WTC11 (cell line): ENCODE measurements at regions not wholly inside any gene's neighbourhood (a gene's known extent, or its start where the extent isn't known, plus 50 kb on each side); places are given as distances from the start of the nearest gene placed in this dataset.

Experiments used
- ATAC-seq: fragments of 200-7000 bp; cut with Tn5 transposase; 2 replicates; pipeline ENCODE4 v1.10.0; 2021; ENCODE audit warnings: mild to moderate bottlenecking, moderate library complexity
- CTCF ChIA-PET: fragments of 300-600 bp; sonication (Branson Sonifier 250); formaldehyde crosslinking; loops from one replicate; lab custom pipeline; 2021; ENCODE audit warnings: antibody characterized with exemption; lab: Charles Lee
- POLR2A ChIA-PET: fragments of 350-600 bp; sonication (Branson Sonifier 250); formaldehyde crosslinking; loops from one replicate; lab custom pipeline; 2021; ENCODE audit warnings: antibody characterized with exemption; lab: Charles Lee
- DNase-seq: peaks from one replicate; pipeline ENCODE4 v3.0.0; 2021; ENCODE audit warnings: low spot score
- H3K27ac Mint-ChIP-seq: 2 replicates; pipeline ENCODE4 v1.8.0; 2021; ENCODE audit warnings: mixed read lengths
- H3K27me3 Mint-ChIP-seq: 2 replicates; pipeline ENCODE4 v1.8.0; 2021; ENCODE audit warnings: low read depth, mild to moderate bottlenecking, moderate library complexity, mixed read lengths
- H3K36me3 Mint-ChIP-seq: 2 replicates; pipeline ENCODE4 v1.8.0; 2021; ENCODE audit warnings: mixed read lengths
- H3K4me1 Mint-ChIP-seq: 2 replicates; pipeline ENCODE4 v1.8.0; 2022; ENCODE audit warnings: mixed read lengths
- H3K4me3 Mint-ChIP-seq: 2 replicates; pipeline ENCODE4 v1.8.0; 2021; ENCODE audit warnings: mild to moderate bottlenecking, moderate library complexity, mixed read lengths
- H3K9me3 Mint-ChIP-seq: 2 replicates; pipeline ENCODE4 v1.8.0; 2021; ENCODE audit warnings: mixed read lengths
- CTCF ChIP-seq: fragments of 200-600 bp; IDR thresholded peaks from 2 replicates; pipeline ENCODE4 v1.8.0; 2022; ENCODE audit warnings: antibody characterized with exemption
- ERG ChIP-seq: fragments of 250-450 bp; sonication (Bioruptor Pico); IDR thresholded peaks from 2 replicates; pipeline ENCODE4 v1.8.0; 2021; ENCODE audit warnings: mild to moderate bottlenecking
- ETV6 ChIP-seq: sonication (generic); formaldehyde crosslinking; IDR thresholded peaks from 2 replicates; pipeline ENCODE4 v1.8.1; 2022; ENCODE audit warnings: mild to moderate bottlenecking, missing genetic modification reagents
- GTF2I ChIP-seq: fragments of 250-450 bp; sonication (Bioruptor Pico); conservative IDR thresholded peaks from 2 replicates; pipeline ENCODE4 v1.4.0; 2021; ENCODE audit warnings: mild to moderate bottlenecking
- IRF2 ChIP-seq: sonication (generic); formaldehyde crosslinking; IDR thresholded peaks from 2 replicates; pipeline ENCODE4 v1.8.0; 2022; ENCODE audit warnings: low read depth, missing genetic modification reagents, borderline replicate concordance
- JUN ChIP-seq: sonication (generic); formaldehyde crosslinking; IDR thresholded peaks from 2 replicates; pipeline ENCODE4 v1.8.0; 2023; ENCODE audit warnings: mild to moderate bottlenecking, missing genetic modification reagents
- MXD4 ChIP-seq: fragments of 250-450 bp; sonication (Bioruptor Pico); IDR thresholded peaks from 2 replicates; pipeline ENCODE4 v1.8.0; 2021; ENCODE audit warnings: mild to moderate bottlenecking, moderate library complexity, borderline replicate concordance
- NR3C1 ChIP-seq: sonication (generic); formaldehyde crosslinking; conservative IDR thresholded peaks from 2 replicates; pipeline ENCODE4 v1.8.1; 2023; ENCODE audit warnings: low read depth, mild to moderate bottlenecking, missing genetic modification reagents
- SP1 ChIP-seq: sonication (generic); formaldehyde crosslinking; conservative IDR thresholded peaks from 2 replicates; pipeline ENCODE4 v1.8.1; 2022; ENCODE audit warnings: missing genetic modification reagents
- ZBTB21 ChIP-seq: sonication (generic); formaldehyde crosslinking; IDR thresholded peaks from 2 replicates; pipeline ENCODE4 v1.8.1; 2023; ENCODE audit warnings: mild to moderate bottlenecking, missing genetic modification reagents, borderline replicate concordance
- ZNF219 ChIP-seq: sonication (generic); formaldehyde crosslinking; IDR thresholded peaks from 2 replicates; pipeline ENCODE4 v1.8.0; 2023; ENCODE audit warnings: missing genetic modification reagents, mild to moderate bottlenecking, borderline replicate concordance
- ZNF232 ChIP-seq: sonication (generic); formaldehyde crosslinking; IDR thresholded peaks from 2 replicates; pipeline ENCODE4 v1.8.0; 2022; ENCODE audit warnings: mild to moderate bottlenecking, missing genetic modification reagents
- ZNF317 ChIP-seq: sonication (generic); formaldehyde crosslinking; IDR thresholded peaks from 2 replicates; pipeline ENCODE4 v1.8.1; 2023; ENCODE audit warnings: low read depth, mild to moderate bottlenecking, moderate library complexity, missing genetic modification reagents, borderline replicate concordance
- ZNF423 ChIP-seq: fragments of 250-450 bp; sonication (Bioruptor Pico); IDR thresholded peaks from 2 replicates; pipeline ENCODE4 v2.1.2; 2022; ENCODE audit warnings: mild to moderate bottlenecking, moderate library complexity
- ZNF532 ChIP-seq: fragments of 250-450 bp; sonication (Bioruptor Pico); IDR thresholded peaks from 2 replicates; pipeline ENCODE4 v1.9.0; 2021; ENCODE audit warnings: mild to moderate bottlenecking, borderline replicate concordance
- TF ChIP-seq, protein P1 (sequence below): fragments of 250-450 bp; sonication (Bioruptor Pico); IDR thresholded peaks from 2 replicates; pipeline ENCODE4 v1.9.0; 2021; ENCODE audit warnings: moderate library complexity, mild to moderate bottlenecking, inconsistent platforms, borderline replicate concordance
- TF ChIP-seq, protein P2 (sequence below): sonication (generic); formaldehyde crosslinking; IDR thresholded peaks from 2 replicates; pipeline ENCODE4 v1.8.0; 2022; ENCODE audit warnings: mild to moderate bottlenecking, missing genetic modification reagents

- no peak for TF ChIP-seq ERG (CRISPR knock-in tag)
Observed at GRCh38 chr11:21908211-21908610, 284.7 kb upstream of the ANO5 start (continued).

DNA sequence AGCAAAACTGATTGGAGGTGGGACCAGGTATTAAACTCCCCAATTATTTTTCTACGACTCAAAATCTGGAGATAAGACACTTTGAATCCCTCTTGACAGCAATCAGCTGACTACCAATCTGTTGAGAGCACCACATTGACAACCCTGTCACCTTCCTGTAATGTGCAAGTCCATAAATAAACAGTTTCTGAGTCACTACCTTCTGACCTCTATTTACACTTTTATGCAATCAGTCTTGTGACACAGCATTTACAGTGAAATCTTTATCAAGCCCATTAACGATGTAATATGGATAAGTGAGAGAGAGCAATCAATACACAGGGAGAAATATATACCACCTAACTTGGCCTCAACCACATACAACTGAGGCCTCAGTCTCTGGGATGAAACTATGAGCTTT lies 283.7 kb upstream of the ANO5 start:
- CTCF ChIA-PET = no interaction called here
- Mint-ChIP-seq H3K4me3 (no peak overlapping the region), H3K9me3 (no peaks in the 10 kb centered on the region), H3K36me3 (no peaks in the 10 kb centered on the region), H3K27me3 (no peaks in the 10 kb centered on the region), H3K27ac (no peak overlapping the region), H3K4me1 (peaks cover 6% of the 10 kb centered on the region)
- ATAC-seq (no peak), DNase-seq (no peak)
- TF ChIP-seq ETV6 (CRISPR knock-in tag) (no peak), GTF2I (CRISPR knock-in tag) (no peak), ZNF423 (no peak), ZBTB21 (CRISPR knock-in tag) (no peak), ZNF219 (CRISPR knock-in tag) (no peak), CTCF (no peak), ZNF532 (CRISPR knock-in tag) (no peak), JUN (CRISPR knock-in tag) (no peak), ZNF232 (CRISPR knock-in tag) (no peak), NR3C1 (CRISPR knock-in tag) (no peak), IRF2 (CRISPR knock-in tag) (no peak), SP1 (CRISPR knock-in tag) (no peak)
- TF ChIP-seq, protein P1, sequence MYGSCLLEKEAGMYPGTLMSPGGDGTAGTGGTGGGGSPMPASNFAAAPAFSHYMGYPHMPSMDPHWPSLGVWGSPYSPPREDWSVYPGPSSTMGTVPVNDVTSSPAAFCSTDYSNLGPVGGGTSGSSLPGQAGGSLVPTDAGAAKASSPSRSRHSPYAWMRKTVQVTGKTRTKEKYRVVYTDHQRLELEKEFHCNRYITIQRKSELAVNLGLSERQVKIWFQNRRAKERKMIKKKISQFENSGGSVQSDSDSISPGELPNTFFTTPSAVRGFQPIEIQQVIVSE = no peak
- TF ChIP-seq, protein P2, sequence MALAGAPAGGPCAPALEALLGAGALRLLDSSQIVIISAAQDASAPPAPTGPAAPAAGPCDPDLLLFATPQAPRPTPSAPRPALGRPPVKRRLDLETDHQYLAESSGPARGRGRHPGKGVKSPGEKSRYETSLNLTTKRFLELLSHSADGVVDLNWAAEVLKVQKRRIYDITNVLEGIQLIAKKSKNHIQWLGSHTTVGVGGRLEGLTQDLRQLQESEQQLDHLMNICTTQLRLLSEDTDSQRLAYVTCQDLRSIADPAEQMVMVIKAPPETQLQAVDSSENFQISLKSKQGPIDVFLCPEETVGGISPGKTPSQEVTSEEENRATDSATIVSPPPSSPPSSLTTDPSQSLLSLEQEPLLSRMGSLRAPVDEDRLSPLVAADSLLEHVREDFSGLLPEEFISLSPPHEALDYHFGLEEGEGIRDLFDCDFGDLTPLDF = no peak
- POLR2A ChIA-PET = no interaction called here

GRCh38 chr11:21911061-21911460 lies 281.8 kb upstream of the ANO5 start:
- H3K36me3 Mint-ChIP-seq = peaks cover 3% of the 10 kb centered on the region
- no peak overlapping the region for H3K27ac Mint-ChIP-seq
- CTCF ChIA-PET = no interaction called here
- H3K27me3 Mint-ChIP-seq = no peaks in the 10 kb centered on the region; the same call in 1 of the 2 replicates
- H3K4me1 Mint-ChIP-seq = peaks cover 6% of the 10 kb centered on the region
- peaks cover 14% of the 10 kb centered on the region for H3K9me3 Mint-ChIP-seq
- ATAC-seq (no peak), DNase-seq (no peak)
- POLR2A ChIA-PET = no interaction called here
- H3K4me3 Mint-ChIP-seq = no peak overlapping the region
- no peak for TF ChIP-seq ZNF317 (CRISPR knock-in tag)
- no peak for TF ChIP-seq ZNF532 (CRISPR knock-in tag)
- no peak for TF ChIP-seq ZNF232 (CRISPR knock-in tag)
- no peak for TF ChIP-seq NR3C1 (CRISPR knock-in tag)
- no peak for TF ChIP-seq MXD4 (CRISPR knock-in tag)
- no peak for TF ChIP-seq JUN (CRISPR knock-in tag)
